GM19395 (cell line): ENCODE measurements at regions not wholly inside any gene's neighbourhood (a gene's known extent, or its start where the extent isn't known, plus 50 kb on each side); places are given as distances from the start of the nearest gene placed in this dataset.
"Not testable (repeated sequence)": the region's sequence is repeated elsewhere in the genome, so short reads cannot be mapped to it uniquely, and the experiment has no call there.

Experiments used
- ATAC-seq: cut with Tn5 transposase; IDR thresholded peaks from one replicate; pipeline ENCODE4 v1.9.1; 2021; ENCODE audit warnings: mild to moderate bottlenecking, moderate library complexity; ENCODE audit not compliant: unreplicated experiment

- ATAC-seq, result not testable (repeated sequence)
These were observed 830.3 kb upstream of the ADGRB3 start for GRCh38 chr6:67804808-67805207.

- ATAC-seq, result no peak
These were observed 832.3 kb upstream of the ADGRB3 start for GRCh38 chr6:67802771-67803170.

GRCh38 chr6:67792996-67793395 lies 842.1 kb upstream of the ADGRB3 start:
- no peak for ATAC-seq

GRCh38 chr6:67790569-67790968 lies 844.5 kb upstream of the ADGRB3 start:
- no peak for ATAC-seq

- ATAC-seq, result not testable (repeated sequence)
These were observed 848.0 kb upstream of the ADGRB3 start for GRCh38 chr6:67787119-67787518.

- ATAC-seq, result no peak
These were observed 855.2 kb upstream of the ADGRB3 start for GRCh38 chr6:67779876-67780275.

- ATAC-seq, result no peak
These were observed 859.7 kb upstream of the ADGRB3 start for GRCh38 chr6:67775333-67775732.

GRCh38 chr6:67768972-67769371 lies 866.1 kb upstream of the ADGRB3 start:
- peak; percentile 57 for ATAC-seq

GRCh38 chr6:67767046-67767822 lies 867.8 kb upstream of the ADGRB3 start:
- not testable (repeated sequence) for ATAC-seq

- no peak for ATAC-seq
These were observed 869.0 kb upstream of the ADGRB3 start for GRCh38 chr6:67766057-67766456.

- no peak for ATAC-seq
These were observed 876.1 kb upstream of the ADGRB3 start for GRCh38 chr6:67759001-67759400.

GRCh38 chr6:67757465-67758033 lies 877.5 kb upstream of the ADGRB3 start:
- no peak for ATAC-seq

GRCh38 chr6:67748521-67748920 lies 886.6 kb upstream of the ADGRB3 start:
- ATAC-seq, result no peak

- no peak for ATAC-seq
These were observed 898.3 kb upstream of the ADGRB3 start for GRCh38 chr6:67736816-67737215.

- ATAC-seq, result no peak
These were observed 898.9 kb upstream of the ADGRB3 start for GRCh38 chr6:67736161-67736560.

- ATAC-seq, result no peak
These were observed 899.5 kb upstream of the ADGRB3 start for GRCh38 chr6:67735623-67736022.

- no peak for ATAC-seq
These were observed 912.2 kb upstream of the ADGRB3 start for GRCh38 chr6:67722861-67723261.

- ATAC-seq, result no peak
These were observed 917.8 kb upstream of the ADGRB3 start for GRCh38 chr6:67717281-67717680.

GRCh38 chr6:67706388-67706787 lies 928.7 kb upstream of the ADGRB3 start:
- ATAC-seq, result no peak

GRCh38 chr6:67698534-67698933 lies 936.5 kb upstream of the ADGRB3 start:
- ATAC-seq, result no peak

GRCh38 chr6:67694127-67694526 lies 941.0 kb upstream of the ADGRB3 start:
- no peak for ATAC-seq

- no peak for ATAC-seq
These were observed 945.8 kb upstream of the ADGRB3 start for GRCh38 chr6:67689329-67689728.

GRCh38 chr6:67687396-67687795 lies 947.7 kb upstream of the ADGRB3 start:
- no peak for ATAC-seq
